ENCODE measurements at regions not wholly inside any gene's neighbourhood (a gene's known extent, or its start where the extent isn't known, plus 50 kb on each side); places are given as distances from the start of the nearest gene placed in this dataset.

GRCh38 chr6:168724669-168725570 lies 283.9 kb downstream of the SMOC2 start:
- POLR2A ChIA-PET (ENCODE audit: unreplicated experiment), result no interaction called here
- Histone ChIP-seq H4K20me1 (ENCODE audit: insufficient read depth) (no peaks in the 10 kb centered on the region), H2AFZ (no peak overlapping the region), H3K79me2 (ENCODE audit: low read depth) (no peaks in the 10 kb centered on the region), H3K27ac (no peak overlapping the region), H3K4me2 (no peak overlapping the region), H3K9me3 (ENCODE audit: insufficient read depth, low read depth) (0 out of 2 replicates have a peak, but pooled peaks cover 5% of the 10 kb centered on the region), H3K27me3 (ENCODE audit: insufficient read depth, low read depth) (no peaks in the 10 kb centered on the region), H3K4me1 (replicated peaks; ENCODE audit: insufficient read depth) (0 out of 2 replicates have a peak, but pooled peaks cover 4% of the 10 kb centered on the region), H3K4me3 (no peak overlapping the region), H3K9me2 (ENCODE audit: insufficient read depth) (no peaks in the 10 kb centered on the region), H3K36me3 (ENCODE audit: low read depth) (no peaks in the 10 kb centered on the region), H3F3A (ENCODE audit: insufficient read depth, low read depth) (no peaks in the 10 kb centered on the region)
- no peak for DNase-seq
- intact Hi-C loops (cut with micrococcal nuclease; ENCODE audit: unreplicated experiment), result no loop called here
- CTCF ChIA-PET, result no interaction called here
- TF ChIP-seq CTCF (conservative IDR thresholded peaks at IDR 0.05), result no peak
- TF ChIP-seq EZH2 (IDR thresholded peaks at IDR 0.05; ENCODE audit: low read depth), result no peak
- BruUV-seq (replicated peaks), result no TSS peak

GRCh38 chr6:168724033-168724432 lies 283.0 kb downstream of the SMOC2 start:
- TF ChIP-seq CTCF (conservative IDR thresholded peaks at IDR 0.05), result no peak
- no peak for TF ChIP-seq EZH2 (IDR thresholded peaks at IDR 0.05; ENCODE audit: low read depth)
- Histone ChIP-seq H3K4me3 (no peak overlapping the region), H3K9me2 (ENCODE audit: insufficient read depth) (no peaks in the 10 kb centered on the region), H4K20me1 (ENCODE audit: insufficient read depth) (no peaks in the 10 kb centered on the region), H3K9me3 (ENCODE audit: insufficient read depth, low read depth) (0 out of 2 replicates have a peak, but pooled peaks cover 5% of the 10 kb centered on the region), H3K36me3 (ENCODE audit: low read depth) (no peaks in the 10 kb centered on the region), H3K27ac (no peak overlapping the region), H3F3A (ENCODE audit: insufficient read depth, low read depth) (no peaks in the 10 kb centered on the region), H3K4me1 (replicated peaks; ENCODE audit: insufficient read depth) (0 out of 2 replicates have a peak, but pooled peaks cover 4% of the 10 kb centered on the region), H3K4me2 (no peak overlapping the region), H2AFZ (no peak overlapping the region), H3K27me3 (ENCODE audit: insufficient read depth, low read depth) (no peaks in the 10 kb centered on the region), H3K79me2 (ENCODE audit: low read depth) (no peaks in the 10 kb centered on the region)
- DNase-seq, result no peak
- intact Hi-C loops (cut with micrococcal nuclease; ENCODE audit: unreplicated experiment), result no loop called here
- POLR2A ChIA-PET (ENCODE audit: unreplicated experiment), result no interaction called here
- no TSS peak for BruUV-seq (replicated peaks)
- CTCF ChIA-PET, result no interaction called here

- 0 out of 2 replicates have a peak, but pooled peaks cover 4% of the 10 kb centered on the region for H3K4me1 ChIP-seq (replicated peaks; ENCODE audit: insufficient read depth)
- H4K20me1 ChIP-seq (ENCODE audit: insufficient read depth), result no peaks in the 10 kb centered on the region
- H3K27ac ChIP-seq, result no peak overlapping the region
- no peaks in the 10 kb centered on the region for H3K27me3 ChIP-seq (ENCODE audit: insufficient read depth, low read depth)
- H3K79me2 ChIP-seq (ENCODE audit: low read depth), result no peaks in the 10 kb centered on the region
- ChIA-PET POLR2A (ENCODE audit: unreplicated experiment) (no interaction called here), CTCF (no interaction called here)
- no peak for TF ChIP-seq EZH2 (IDR thresholded peaks at IDR 0.05; ENCODE audit: low read depth)
- no peak for TF ChIP-seq CTCF (conservative IDR thresholded peaks at IDR 0.05)
- intact Hi-C loops (cut with micrococcal nuclease; ENCODE audit: unreplicated experiment), result no loop called here
- no peak for DNase-seq
- no peaks in the 10 kb centered on the region for H3K9me2 ChIP-seq (ENCODE audit: insufficient read depth)
- BruUV-seq (replicated peaks), result no TSS peak
- H3K36me3 ChIP-seq (ENCODE audit: low read depth), result no peaks in the 10 kb centered on the region
- 0 out of 2 replicates have a peak, but pooled peaks cover 5% of the 10 kb centered on the region for H3K9me3 ChIP-seq (ENCODE audit: insufficient read depth, low read depth)
- no peak overlapping the region for H2AFZ ChIP-seq
- no peak overlapping the region for H3K4me3 ChIP-seq
- H3F3A ChIP-seq (ENCODE audit: insufficient read depth, low read depth), result no peaks in the 10 kb centered on the region
- H3K4me2 ChIP-seq, result no peak overlapping the region
Observed at GRCh38 chr6:168722397-168722796, 281.4 kb downstream of the SMOC2 start.
